B cell (primary cell): ENCODE measurements at regions not wholly inside any gene's neighbourhood (a gene's known extent, or its start where the extent isn't known, plus 50 kb on each side); places are given as distances from the start of the nearest gene placed in this dataset.

Experiments used
- ATAC-seq: fragments of 200-7000 bp; cut with Tn5 transposase; one replicate; pipeline ENCODE4 v1.10.0; 2021; ENCODE audit warnings: low read depth, mild to moderate bottlenecking, moderate number of reproducible peaks, moderate library complexity
- CTCF ChIA-PET: fragments of 350-600 bp; sonication (Branson Sonifier 250); formaldehyde crosslinking; loops from one replicate; lab custom pipeline; 2021; ENCODE audit warnings: antibody characterized with exemption, inconsistent platforms; lab: Charles Lee
- POLR2A ChIA-PET: fragments of 350-600 bp; sonication (Branson Sonifier 250); formaldehyde crosslinking; loops from one replicate; lab custom pipeline; 2021; ENCODE audit warnings: antibody characterized with exemption; lab: Charles Lee
- DNase-seq: peaks from one replicate; pipeline ENCODE4 v3.0.0; 2013
- H2AFZ ChIP-seq: 2 replicates; pipeline ENCODE4 v1.6.1; 2012; ENCODE audit warnings: mild to moderate bottlenecking, low read depth, low read length; ENCODE audit not compliant: insufficient read depth, poor library complexity, severe bottlenecking
- H3K27ac ChIP-seq, 2 donors: 1 replicate in 1 of 2; 2 replicates in 1 of 2; pipeline ENCODE4 v1.5.1; 2012 to 2013; ENCODE audit warnings: low read length in 2 of 2, mild to moderate bottlenecking in 2 of 2, moderate library complexity in 1 of 2
- H3K27me3 ChIP-seq, 4 experiments: fragments of 200-600 bp in 1 of 4; sonication (generic) in 1 of 4; replicated peaks in 1 of 4; 1 replicate in 2 of 4; 2 replicates in 2 of 4; pipeline versions ENCODE4 v1.6.1 to v1.7.0; 2013 to 2016; ENCODE audit warnings: low read length in 3 of 4, mild to moderate bottlenecking in 2 of 4, mixed read lengths in 1 of 4, moderate library complexity in 1 of 4; ENCODE audit not compliant: insufficient read depth in 4 of 4, control insufficient read depth in 3 of 4; ENCODE audit errors: control extremely low read depth in 1 of 4
- H3K36me3 ChIP-seq, 2 experiments: replicated peaks in 1 of 2; 1 replicate in 1 of 2; 2 replicates in 1 of 2; pipeline versions ENCODE4 v1.6.1 to v1.7.1; 2013; ENCODE audit warnings: low read length in 1 of 2; ENCODE audit not compliant: insufficient read depth in 2 of 2, control insufficient read depth in 1 of 2; ENCODE audit errors: control extremely low read depth in 1 of 2, extremely low read depth in 1 of 2
- H3K4me1 ChIP-seq, 2 donors: fragments of 200-600 bp in 1 of 2; sonication (generic) in 1 of 2; 1 replicate in 1 of 2; 2 replicates in 1 of 2; pipeline versions ENCODE4 v1.5.1 to v1.6.1; 2013 to 2017; ENCODE audit warnings: low read length in 2 of 2; ENCODE audit not compliant: control insufficient read depth in 2 of 2, insufficient read depth in 2 of 2
- H3K4me2 ChIP-seq: replicated peaks from 2 replicates; pipeline ENCODE3; 2012; ENCODE audit warnings: mild to moderate bottlenecking, low read depth, low read length; ENCODE audit not compliant: poor library complexity, severe bottlenecking
- H3K4me3 ChIP-seq, 5 experiments: fragments of 200-600 bp in 1 of 5; sonication (generic) in 1 of 5; 1 replicate in 3 of 5; 2 replicates in 2 of 5; pipeline versions ENCODE4 v1.5.1 to v1.7.0; 2011 to 2016; ENCODE audit warnings: low read length in 4 of 5, mild to moderate bottlenecking in 4 of 5, low read depth in 2 of 5, control low read depth in 1 of 5, moderate library complexity in 1 of 5; ENCODE audit not compliant: insufficient read depth in 1 of 5; ENCODE audit errors: control extremely low read depth in 1 of 5, extremely low read depth in 1 of 5
- H3K79me2 ChIP-seq: fragments of 200-600 bp; sonication (generic); one replicate; pipeline ENCODE4 v1.6.0; 2016; ENCODE audit warnings: low read length; ENCODE audit not compliant: control insufficient read depth, insufficient read depth
- H3K9ac ChIP-seq: fragments of 200-600 bp; sonication (generic); 2 replicates; pipeline ENCODE4 v1.6.1; 2017; ENCODE audit warnings: mild to moderate bottlenecking, low read length, moderate library complexity
- H3K9me3 ChIP-seq, 3 donors: one replicate each; pipeline versions ENCODE4 v1.6.1 to v1.7.1; 2013; ENCODE audit warnings: low read length in 2 of 3; ENCODE audit not compliant: control insufficient read depth in 2 of 3, insufficient read depth in 1 of 3; ENCODE audit errors: control extremely low read depth in 1 of 3
- H4K20me1 ChIP-seq: 2 replicates; pipeline ENCODE4 v1.6.0; 2012; ENCODE audit warnings: mild to moderate bottlenecking, low read length; ENCODE audit not compliant: insufficient read depth, control insufficient read depth, poor library complexity, severe bottlenecking
- H3K27ac Mint-ChIP-seq: one replicate; pipeline ENCODE4 v1.8.0; 2021; ENCODE audit warnings: mixed read lengths
- H3K27me3 Mint-ChIP-seq: one replicate; pipeline ENCODE4 v1.8.0; 2021; ENCODE audit warnings: mixed read lengths
- H3K4me1 Mint-ChIP-seq: one replicate; pipeline ENCODE4 v1.8.0; 2021; ENCODE audit warnings: mixed read lengths
- H3K4me3 Mint-ChIP-seq: one replicate; pipeline ENCODE4 v1.8.0; 2021; ENCODE audit warnings: mixed read lengths
- H3K9me3 Mint-ChIP-seq: one replicate; pipeline ENCODE4 v1.8.0; 2022; ENCODE audit warnings: mixed read lengths; ENCODE audit not compliant: insufficient read depth
- EZH2 ChIP-seq: IDR thresholded peaks from 2 replicates; pipeline ENCODE4 v1.6.1; 2012; ENCODE audit warnings: borderline replicate concordance, low read depth, mild to moderate bottlenecking, moderate library complexity, low read length; ENCODE audit not compliant: insufficient read depth, poor library complexity, severe bottlenecking
- WGBS: methylation state at CpG from one replicate; pipeline ENCODE4 v1.1.5; 2013; ENCODE audit warnings: missing lambda C conversion rate; ENCODE audit not compliant: insufficient coverage; 5-methylcytosine and 5-hydroxymethylcytosine counted together
- intact Hi-C: fragments of 100-400 bp; cut with micrococcal nuclease; formaldehyde crosslinking; loops from one replicate; pipeline ENCODE4 v1.10.0; 2022
- TF ChIP-seq, protein P1 (sequence below): fragments of 200-600 bp; IDR thresholded peaks from one replicate; pipeline ENCODE4 v1.8.0; 2022; ENCODE audit warnings: antibody characterized with exemption, mild to moderate bottlenecking

DNA sequence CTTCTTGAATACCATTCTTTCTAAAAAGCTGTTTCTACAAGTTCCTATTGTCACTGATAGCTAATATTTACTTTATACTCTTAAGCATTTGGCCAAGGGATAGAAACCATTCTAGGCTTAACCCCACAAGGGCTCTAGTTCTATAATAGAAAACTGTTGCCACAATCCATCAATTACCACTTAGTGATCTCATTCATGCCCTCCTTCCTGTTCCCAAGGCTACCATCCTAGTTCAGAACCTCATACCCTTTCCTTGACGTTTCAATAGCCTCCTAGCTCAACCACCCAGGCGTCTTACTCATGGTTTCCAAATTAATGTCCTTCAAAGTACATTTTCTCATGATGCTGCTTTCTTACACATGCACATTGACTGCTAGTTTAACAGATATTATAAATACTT lies 493.5 kb downstream of the NAV3 start:
- 13% methylated on average over 1 of the region's 2 CpGs for WGBS
- POLR2A ChIA-PET: no interaction called here
- no peak overlapping the region for H3K27ac Mint-ChIP-seq
- ATAC-seq: no peak
- no peaks in the 10 kb centered on the region for H3K9me3 Mint-ChIP-seq
- no peaks in the 10 kb centered on the region for H3K4me1 ChIP-seq
- no peaks in the 10 kb centered on the region for H3K27me3 Mint-ChIP-seq
- H3K4me1 Mint-ChIP-seq: no peaks in the 10 kb centered on the region
- no peak overlapping the region for H2AFZ ChIP-seq
- intact Hi-C loops: no loop called here
- H3K9me3 ChIP-seq: peaks cover 0 to 1% (median 0%) of the 10 kb centered on the region in 3 donors
- no peak overlapping the region for H3K4me2 ChIP-seq
- CTCF ChIA-PET: no interaction called here
- H3K79me2 ChIP-seq: no peaks in the 10 kb centered on the region
- no peak for DNase-seq
- H3K27ac ChIP-seq: no peak overlapping the region
- H3K36me3 ChIP-seq: no peaks in the 10 kb centered on the region
- no peaks in the 10 kb centered on the region for H4K20me1 ChIP-seq
- no peak overlapping the region for H3K9ac ChIP-seq
- no peaks in the 10 kb centered on the region for H3K27me3 ChIP-seq
- TF ChIP-seq EZH2: no peak
- TF ChIP-seq, protein P1, sequence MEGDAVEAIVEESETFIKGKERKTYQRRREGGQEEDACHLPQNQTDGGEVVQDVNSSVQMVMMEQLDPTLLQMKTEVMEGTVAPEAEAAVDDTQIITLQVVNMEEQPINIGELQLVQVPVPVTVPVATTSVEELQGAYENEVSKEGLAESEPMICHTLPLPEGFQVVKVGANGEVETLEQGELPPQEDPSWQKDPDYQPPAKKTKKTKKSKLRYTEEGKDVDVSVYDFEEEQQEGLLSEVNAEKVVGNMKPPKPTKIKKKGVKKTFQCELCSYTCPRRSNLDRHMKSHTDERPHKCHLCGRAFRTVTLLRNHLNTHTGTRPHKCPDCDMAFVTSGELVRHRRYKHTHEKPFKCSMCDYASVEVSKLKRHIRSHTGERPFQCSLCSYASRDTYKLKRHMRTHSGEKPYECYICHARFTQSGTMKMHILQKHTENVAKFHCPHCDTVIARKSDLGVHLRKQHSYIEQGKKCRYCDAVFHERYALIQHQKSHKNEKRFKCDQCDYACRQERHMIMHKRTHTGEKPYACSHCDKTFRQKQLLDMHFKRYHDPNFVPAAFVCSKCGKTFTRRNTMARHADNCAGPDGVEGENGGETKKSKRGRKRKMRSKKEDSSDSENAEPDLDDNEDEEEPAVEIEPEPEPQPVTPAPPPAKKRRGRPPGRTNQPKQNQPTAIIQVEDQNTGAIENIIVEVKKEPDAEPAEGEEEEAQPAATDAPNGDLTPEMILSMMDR: no peak
- no peak overlapping the region for H3K4me3 ChIP-seq
- no peak overlapping the region for H3K4me3 Mint-ChIP-seq

- no peak overlapping the region for H2AFZ ChIP-seq
- H3K79me2 ChIP-seq: no peaks in the 10 kb centered on the region
- H3K27ac Mint-ChIP-seq: no peak overlapping the region
- H3K9me3 ChIP-seq: no peaks in the 10 kb centered on the region
- TF ChIP-seq EZH2: no peak
- TF ChIP-seq, protein P1: no peak
- no peak for ATAC-seq
- no peak overlapping the region for H3K27ac ChIP-seq
- no peaks in the 10 kb centered on the region for H3K4me1 Mint-ChIP-seq
- H3K27me3 ChIP-seq: no peaks in the 10 kb centered on the region
- 100% methylated on average over 1 of the region's 4 CpGs for WGBS
- H3K4me3 Mint-ChIP-seq: no peak overlapping the region
- H3K4me2 ChIP-seq: no peak overlapping the region
- no peaks in the 10 kb centered on the region for H3K36me3 ChIP-seq
- no peak overlapping the region for H3K9ac ChIP-seq
- ChIA-PET CTCF (no interaction called here), POLR2A (no interaction called here)
- intact Hi-C loops: no loop called here
- H4K20me1 ChIP-seq: no peaks in the 10 kb centered on the region
- H3K27me3 Mint-ChIP-seq: no peaks in the 10 kb centered on the region
- no peak overlapping the region for H3K4me3 ChIP-seq
- no peaks in the 10 kb centered on the region for H3K4me1 ChIP-seq
- no peak for DNase-seq
- no peaks in the 10 kb centered on the region for H3K9me3 Mint-ChIP-seq
Measured at GRCh38 chr12:78328524-78328923, 497.8 kb downstream of the NAV3 start.
